G401 (cell line): ENCODE measurements at regions not wholly inside any gene's neighbourhood (a gene's known extent, or its start where the extent isn't known, plus 50 kb on each side); places are given as distances from the start of the nearest gene placed in this dataset.

Source experiments
- DNase-seq: peaks from one replicate; pipeline ENCODE4 v3.0.0-alpha.2; 2015; ENCODE audit warnings: low spot score
- in situ Hi-C: cut with HindIII; loops from 2 replicates; pipeline ENCODE4 v1.10.0; 2016; ENCODE audit warnings: low sequenced_read_pairs, mixed read lengths

DNA sequence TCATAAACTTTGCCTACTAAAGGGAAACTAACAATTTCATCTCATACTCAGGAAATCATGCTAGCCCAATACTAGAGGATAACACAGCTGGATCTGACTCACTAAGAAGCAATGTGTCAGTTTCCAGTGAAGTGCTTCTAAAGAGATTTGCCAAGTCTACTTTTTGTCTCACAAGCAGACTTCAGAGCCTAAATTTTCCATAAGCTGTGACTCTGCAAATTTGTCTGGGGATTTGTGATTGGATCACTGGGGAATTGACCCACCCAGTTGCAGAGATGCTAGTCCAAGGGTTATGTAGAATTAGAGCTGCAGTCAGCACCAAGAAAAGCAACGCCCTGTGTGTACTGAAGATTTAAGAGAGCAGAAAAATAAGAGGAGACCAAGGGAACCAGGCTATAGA is 647.1 kb downstream of the NTRK3 start:
- in situ Hi-C loops: no loop called here

DNA sequence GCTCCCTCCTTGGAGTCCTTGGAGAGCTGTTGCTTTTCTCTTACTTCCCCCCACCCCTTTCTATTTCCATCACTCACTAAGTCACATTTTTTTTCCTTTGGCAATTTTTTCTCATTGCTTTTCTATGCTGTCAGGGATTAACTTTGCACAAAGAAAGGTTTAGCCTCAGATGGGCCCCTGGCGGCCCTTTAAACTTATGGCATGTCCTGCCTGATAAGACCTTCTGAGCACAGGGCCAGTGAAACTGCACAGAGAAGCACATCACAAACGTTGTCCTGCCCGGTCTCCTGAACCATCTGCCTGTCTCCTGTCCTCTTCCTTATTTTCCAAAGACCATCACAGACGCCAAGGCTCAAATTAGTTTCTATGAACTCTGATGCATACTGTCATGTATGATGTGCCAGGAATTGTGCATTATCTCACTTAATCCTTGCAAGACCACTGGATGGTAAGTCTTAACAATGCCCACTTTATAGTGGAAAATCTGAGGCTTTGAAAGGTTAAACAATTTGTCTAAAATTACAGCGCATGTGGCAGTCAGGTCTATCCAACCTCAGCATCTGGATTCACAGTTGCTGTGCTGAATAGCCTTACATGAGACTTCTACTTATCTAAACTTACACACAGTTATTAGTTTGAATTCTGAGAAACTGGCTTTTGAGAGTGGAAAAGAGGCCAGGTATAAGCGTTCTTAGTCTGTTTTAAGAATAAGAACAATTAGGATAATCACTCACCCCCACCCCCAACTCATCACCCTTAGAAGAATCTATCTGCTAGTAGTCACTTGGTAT is 648.1 kb downstream of the NTRK3 start:
- in situ Hi-C loops: no loop called here
- DNase-seq: no peak

More for the DNA sequence above, 647.1 kb downstream of the NTRK3 start:
- no peak for DNase-seq

DNA sequence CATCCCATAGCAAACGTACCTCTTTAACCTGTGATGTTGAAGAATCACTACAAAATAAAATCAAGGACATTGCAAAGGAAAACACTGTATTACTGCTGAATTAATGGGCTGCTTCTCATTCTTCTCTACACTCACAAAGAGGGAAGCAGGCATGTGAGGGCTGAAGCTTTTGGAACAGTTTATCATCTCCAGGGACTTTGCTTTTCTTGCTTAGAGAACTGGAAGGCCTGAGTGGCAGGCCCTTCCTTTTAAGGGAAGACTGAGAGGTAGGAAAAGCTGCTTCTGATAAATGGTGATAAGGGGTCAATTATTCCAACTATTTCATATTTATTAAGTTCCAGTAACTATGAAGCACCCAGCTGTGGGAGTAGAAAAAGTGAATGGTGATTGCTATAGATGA is 649.6 kb downstream of the NTRK3 start:
- DNase-seq: no peak
- in situ Hi-C loops: no loop called here

DNA sequence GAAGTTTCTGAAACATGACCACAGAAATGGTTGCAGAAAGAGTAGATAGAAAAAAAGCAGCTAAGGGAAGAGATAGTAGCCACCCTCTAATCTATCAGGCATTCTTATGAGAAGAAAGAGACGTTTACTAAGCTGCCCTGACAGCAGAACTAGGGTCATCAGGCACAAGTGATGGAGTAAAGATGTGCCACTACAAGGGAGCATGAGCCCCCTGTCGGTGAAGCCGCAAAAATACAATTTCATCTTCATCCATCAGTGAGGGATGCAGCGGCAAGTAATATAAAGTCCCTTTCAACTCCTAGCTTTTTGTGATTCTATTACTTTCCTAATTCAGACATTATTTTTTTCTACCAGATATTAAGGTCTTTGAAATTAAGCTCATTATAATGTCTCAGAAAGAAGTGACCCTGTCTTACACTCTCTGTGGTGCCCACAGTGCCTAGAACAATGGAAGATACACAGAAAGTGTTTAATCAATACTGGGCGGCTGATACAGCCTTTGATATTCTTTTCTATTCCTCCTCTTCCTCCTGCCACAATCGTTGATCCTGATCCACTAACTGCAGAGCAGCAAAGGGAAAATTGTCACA is 651.6 kb downstream of the NTRK3 start:
- in situ Hi-C loops: no loop called here
- DNase-seq: no peak

GRCh38 chr15:87602371-87602770 is 654.2 kb downstream of the NTRK3 start:
- DNase-seq: no peak
- in situ Hi-C loops: no loop called here

- DNase-seq: no peak
- in situ Hi-C loops: no loop called here
Measured at GRCh38 chr15:87599616-87600015, 656.9 kb downstream of the NTRK3 start.

- in situ Hi-C loops: no loop called here
- DNase-seq: no peak
Measured at GRCh38 chr15:87597346-87598052, 659.0 kb downstream of the NTRK3 start.

DNA sequence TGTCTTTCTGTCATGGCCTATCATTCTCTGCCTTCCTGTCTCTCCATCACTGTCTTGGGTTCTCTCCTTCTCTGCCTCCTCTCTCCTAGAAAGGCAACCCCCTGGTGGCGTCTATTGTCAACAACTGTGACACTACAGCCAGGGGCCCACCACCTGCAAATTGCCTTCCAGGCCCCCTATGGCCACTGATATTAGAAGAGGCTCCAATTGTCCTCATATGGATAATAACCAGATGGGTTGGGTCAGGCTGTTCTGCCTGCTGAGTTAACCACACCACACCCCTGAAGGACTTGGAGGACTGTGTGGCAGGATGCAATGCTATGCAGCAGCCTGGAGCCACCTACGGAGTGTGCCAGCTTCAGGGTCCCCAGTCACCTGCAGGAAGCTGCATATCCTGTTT is 665.0 kb downstream of the NTRK3 start:
- in situ Hi-C loops: no loop called here
- DNase-seq: no peak

DNA sequence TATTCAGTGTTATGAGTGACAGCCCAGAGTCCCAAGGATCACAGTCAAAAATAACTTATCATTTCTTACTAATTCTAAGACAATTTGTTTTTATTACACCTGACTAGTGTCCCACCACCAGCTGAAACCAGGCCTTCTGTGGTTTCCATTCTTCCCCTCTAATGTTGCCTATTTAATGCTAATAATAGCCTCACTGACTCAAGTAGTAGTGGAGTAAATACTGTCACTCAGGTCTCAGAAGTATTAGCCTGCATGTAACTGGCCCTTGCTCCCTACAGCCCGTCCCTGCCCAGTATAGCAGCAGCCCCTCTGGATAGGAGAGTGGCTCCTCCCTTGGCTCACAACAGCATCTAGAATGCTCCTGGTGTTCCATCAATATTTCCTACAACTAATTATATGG is 665.5 kb downstream of the NTRK3 start:
- no peak for DNase-seq
- in situ Hi-C loops: no loop called here

DNA sequence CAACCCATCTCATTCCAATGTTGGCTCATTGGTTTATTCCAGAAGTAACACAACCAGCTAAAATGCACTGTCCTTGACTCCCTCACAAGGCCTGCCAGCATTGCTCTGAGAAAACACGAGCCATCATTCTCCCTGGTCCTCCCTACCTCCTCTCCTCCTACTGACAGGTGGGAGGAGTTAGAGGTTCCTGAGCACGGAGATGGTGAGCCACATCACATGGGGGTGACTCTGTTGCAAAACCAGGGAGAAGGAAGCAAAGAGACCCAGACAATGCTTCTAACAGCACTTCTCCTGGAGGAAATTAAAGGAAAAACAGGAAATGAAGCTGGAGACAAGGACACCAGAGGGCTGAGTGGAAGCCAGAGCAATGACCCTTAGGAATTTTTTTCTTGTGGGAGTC is 667.4 kb downstream of the NTRK3 start:
- DNase-seq: no peak
- in situ Hi-C loops: no loop called here

DNA sequence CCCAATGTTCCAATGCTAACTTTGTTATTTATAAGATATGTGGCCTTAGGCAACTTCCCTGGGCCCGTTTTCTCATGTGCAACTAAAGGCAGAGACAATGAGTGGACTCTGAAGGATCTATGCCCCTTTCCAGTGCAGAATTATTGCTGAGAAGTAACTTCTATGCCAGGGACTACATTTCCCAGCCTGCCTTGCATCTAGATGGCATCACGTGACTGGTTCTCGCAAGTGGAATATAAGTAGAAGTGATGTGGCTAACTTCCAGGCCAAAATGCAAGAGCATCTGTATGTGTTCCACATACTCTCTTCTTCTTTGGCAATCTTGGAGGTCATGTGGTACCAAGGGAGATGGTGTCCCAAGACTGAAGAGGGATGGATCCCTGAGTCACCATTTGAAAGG is 674.4 kb downstream of the NTRK3 start:
- in situ Hi-C loops: no loop called here
- no peak for DNase-seq

DNA sequence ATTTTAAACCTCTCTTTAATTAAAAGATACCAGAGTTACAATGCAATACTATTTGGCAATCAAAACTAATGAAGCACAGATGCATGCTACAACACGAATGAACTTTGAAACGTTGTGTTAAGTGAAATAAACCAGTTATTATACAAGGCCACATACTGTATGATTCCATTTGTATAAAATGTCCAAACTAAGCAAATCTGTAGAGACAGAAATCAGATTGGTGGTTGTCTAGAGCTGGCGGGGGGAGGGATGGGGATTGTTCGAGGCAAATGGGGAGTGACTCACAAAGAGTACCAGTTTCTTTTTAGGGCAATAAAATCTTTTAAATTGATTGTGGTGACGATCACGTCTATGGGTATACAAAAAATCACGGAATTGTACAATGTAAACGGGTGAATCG is 677.0 kb downstream of the NTRK3 start:
- DNase-seq: no peak
- in situ Hi-C loops: no loop called here

- DNase-seq: no peak
- in situ Hi-C loops: no loop called here
Measured at GRCh38 chr15:87578776-87579175, 677.8 kb downstream of the NTRK3 start.

DNA sequence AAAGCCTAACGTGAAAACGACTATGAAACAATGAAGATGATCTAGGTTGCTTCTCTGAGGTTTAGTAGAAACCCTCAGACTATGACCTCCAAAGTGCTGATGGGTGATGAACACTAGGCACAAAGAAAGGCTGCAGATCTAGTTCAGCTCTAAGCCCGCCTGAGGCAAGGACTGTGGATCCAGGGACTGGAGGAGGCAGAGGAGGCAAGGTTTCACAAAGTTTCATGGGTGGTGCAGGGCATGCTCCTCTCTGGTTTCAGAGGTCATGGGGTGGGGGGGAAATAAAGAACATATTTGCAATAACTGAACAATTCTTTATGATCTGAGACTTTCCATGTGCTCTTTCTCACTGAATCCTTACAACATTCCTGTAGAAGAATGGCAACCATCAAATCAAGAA is 679.2 kb downstream of the NTRK3 start:
- in situ Hi-C loops: no loop called here
- DNase-seq: no peak

DNA sequence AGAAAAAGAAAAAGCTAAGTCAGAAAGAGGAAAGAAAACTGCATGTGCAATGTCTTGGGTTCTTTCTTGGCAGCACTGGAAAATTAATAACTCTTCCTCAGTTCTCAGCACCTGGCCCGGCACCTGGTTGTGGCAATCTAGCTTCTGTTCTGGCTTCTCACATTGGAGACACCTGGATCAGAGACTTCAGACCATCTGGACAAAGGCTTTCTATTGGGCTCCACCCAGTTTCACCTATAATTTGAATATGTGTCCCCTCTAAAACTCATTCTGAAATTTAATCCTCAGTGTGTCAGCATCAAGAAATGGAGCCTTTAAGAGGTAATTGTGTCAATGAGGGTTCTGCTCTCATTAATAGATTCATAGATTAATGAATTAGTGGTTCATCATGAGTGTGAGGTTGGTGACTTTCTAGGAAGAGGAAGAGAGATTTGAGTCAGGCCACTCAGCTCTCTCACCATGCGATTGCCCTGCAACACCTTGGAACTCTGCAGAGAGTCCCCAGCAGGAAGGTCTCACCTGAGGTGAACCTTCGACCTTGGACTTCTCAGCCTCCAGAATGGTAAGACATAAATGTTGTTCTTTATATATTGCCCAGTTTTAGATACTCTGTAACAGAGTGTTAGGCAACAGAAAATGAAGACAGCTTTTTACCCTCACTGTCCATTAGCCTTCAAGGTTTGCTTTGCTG is 679.9 kb downstream of the NTRK3 start:
- DNase-seq: peak; percentile 27
- in situ Hi-C loops: no loop called here

- in situ Hi-C loops: no loop called here
- DNase-seq: no peak
Measured at GRCh38 chr15:87575896-87576473, 680.6 kb downstream of the NTRK3 start.

- DNase-seq: no peak
- in situ Hi-C loops: no loop called here
Measured at GRCh38 chr15:87573534-87573933, 683.0 kb downstream of the NTRK3 start.

GRCh38 chr15:87573039-87573438 is 683.5 kb downstream of the NTRK3 start:
- no peak for DNase-seq
- in situ Hi-C loops: no loop called here

GRCh38 chr15:87572381-87572910 is 684.1 kb downstream of the NTRK3 start:
- in situ Hi-C loops: no loop called here
- no peak for DNase-seq
